ENCODE measurements at regions not wholly inside any gene's neighbourhood (a gene's known extent, or its start where the extent isn't known, plus 50 kb on each side); places are given as distances from the start of the nearest gene placed in this dataset.

GRCh38 chr2:51758081-51758480 is 726.1 kb upstream of the NRXN1 start:
- H3K9me3 Mint-ChIP-seq, result peaks cover 5% of the 10 kb centered on the region
- no peak for DNase-seq (ENCODE audit: low spot score)
- no peaks in the 10 kb centered on the region for H3K27me3 Mint-ChIP-seq (ENCODE audit: low read depth)
- no peak overlapping the region for H3K27ac Mint-ChIP-seq
- no peaks in the 10 kb centered on the region for H3K36me3 Mint-ChIP-seq (ENCODE audit: low read depth)
- H3K4me1 Mint-ChIP-seq (ENCODE audit: low read depth), result no peaks in the 10 kb centered on the region
- H3K4me3 Mint-ChIP-seq, result no peak overlapping the region

- Mint-ChIP-seq H3K9me3 (peaks cover 13% of the 10 kb centered on the region), H3K36me3 (ENCODE audit: low read depth) (no peaks in the 10 kb centered on the region), H3K4me3 (no peak overlapping the region), H3K27me3 (ENCODE audit: low read depth) (no peaks in the 10 kb centered on the region), H3K4me1 (ENCODE audit: low read depth) (no peaks in the 10 kb centered on the region), H3K27ac (no peak overlapping the region)
- no peak for DNase-seq (ENCODE audit: low spot score)
These were observed 702.2 kb upstream of the NRXN1 start for GRCh38 chr2:51734115-51734514.

GRCh38 chr2:51723691-51724090 is 691.8 kb upstream of the NRXN1 start:
- Mint-ChIP-seq H3K27me3 (ENCODE audit: low read depth) (no peaks in the 10 kb centered on the region), H3K9me3 (peaks cover 21% of the 10 kb centered on the region), H3K27ac (no peak overlapping the region), H3K4me1 (ENCODE audit: low read depth) (no peaks in the 10 kb centered on the region), H3K36me3 (ENCODE audit: low read depth) (no peaks in the 10 kb centered on the region), H3K4me3 (no peak overlapping the region)
- no peak for DNase-seq (ENCODE audit: low spot score)

GRCh38 chr2:51722311-51722710 is 690.4 kb upstream of the NRXN1 start:
- Mint-ChIP-seq H3K27me3 (ENCODE audit: low read depth) (no peaks in the 10 kb centered on the region), H3K4me1 (ENCODE audit: low read depth) (no peaks in the 10 kb centered on the region), H3K9me3 (peaks cover 23% of the 10 kb centered on the region), H3K36me3 (ENCODE audit: low read depth) (no peaks in the 10 kb centered on the region), H3K27ac (no peak overlapping the region), H3K4me3 (no peak overlapping the region)
- no peak for DNase-seq (ENCODE audit: low spot score)

DNA sequence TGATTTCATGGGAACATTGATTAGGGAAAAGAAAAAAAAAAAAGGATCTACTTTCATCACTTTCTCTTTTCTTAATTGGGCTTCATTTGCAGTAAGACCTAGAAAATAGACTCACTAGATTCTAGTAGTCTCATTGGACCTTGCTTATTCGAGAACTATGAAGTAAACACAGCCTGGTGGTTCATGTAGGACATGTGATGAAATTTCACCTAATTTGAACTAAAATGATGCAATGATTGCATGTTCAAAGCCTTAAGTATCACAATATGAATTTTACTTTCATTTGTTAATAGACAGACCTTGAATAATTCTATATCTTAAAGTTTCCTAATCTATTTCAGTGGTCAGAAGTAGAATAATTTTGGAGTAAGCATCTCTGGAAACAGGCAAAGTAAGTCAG is 688.9 kb upstream of the NRXN1 start:
- H3K9me3 Mint-ChIP-seq, result peaks cover 27% of the 10 kb centered on the region
- H3K27ac Mint-ChIP-seq, result no peak overlapping the region
- DNase-seq (ENCODE audit: low spot score), result no peak
- no peaks in the 10 kb centered on the region for H3K27me3 Mint-ChIP-seq (ENCODE audit: low read depth)
- H3K4me1 Mint-ChIP-seq (ENCODE audit: low read depth), result no peaks in the 10 kb centered on the region
- no peaks in the 10 kb centered on the region for H3K36me3 Mint-ChIP-seq (ENCODE audit: low read depth)
- no peak overlapping the region for H3K4me3 Mint-ChIP-seq

GRCh38 chr2:51718881-51719280 is 686.9 kb upstream of the NRXN1 start:
- Mint-ChIP-seq H3K4me1 (ENCODE audit: low read depth) (no peaks in the 10 kb centered on the region), H3K9me3 (peaks cover 33% of the 10 kb centered on the region), H3K27me3 (ENCODE audit: low read depth) (no peaks in the 10 kb centered on the region), H3K27ac (no peak overlapping the region), H3K4me3 (no peak overlapping the region), H3K36me3 (ENCODE audit: low read depth) (no peaks in the 10 kb centered on the region)
- no peak for DNase-seq (ENCODE audit: low spot score)

DNA sequence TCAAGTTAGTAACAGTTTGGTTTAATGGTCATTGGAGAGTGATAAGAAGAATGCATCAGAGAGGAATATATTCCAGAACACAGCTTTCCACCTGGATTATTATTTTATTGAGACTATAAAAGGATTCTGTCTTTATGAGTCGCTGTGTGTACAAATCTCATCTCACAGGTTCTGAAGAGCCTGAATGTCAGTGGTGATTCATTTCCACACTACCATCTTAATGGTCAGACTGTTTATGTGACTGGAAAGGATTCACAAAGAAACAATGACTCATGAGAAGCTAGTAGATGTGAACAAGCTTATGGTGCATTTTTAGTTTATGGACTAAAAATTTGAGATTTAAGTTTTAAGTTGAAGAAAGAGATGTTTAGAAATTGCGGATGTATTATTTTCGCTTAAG is 685.4 kb upstream of the NRXN1 start:
- DNase-seq (ENCODE audit: low spot score), result no peak
- Mint-ChIP-seq H3K4me3 (no peak overlapping the region), H3K27ac (no peak overlapping the region), H3K27me3 (ENCODE audit: low read depth) (no peaks in the 10 kb centered on the region), H3K9me3 (peaks cover 43% of the 10 kb centered on the region), H3K36me3 (ENCODE audit: low read depth) (no peaks in the 10 kb centered on the region), H3K4me1 (ENCODE audit: low read depth) (no peaks in the 10 kb centered on the region)

GRCh38 chr2:51711766-51712165 is 679.8 kb upstream of the NRXN1 start:
- no peak for DNase-seq (ENCODE audit: low spot score)
- Mint-ChIP-seq H3K27ac (no peak overlapping the region), H3K4me1 (ENCODE audit: low read depth) (no peaks in the 10 kb centered on the region), H3K9me3 (peaks cover 40% of the 10 kb centered on the region), H3K27me3 (ENCODE audit: low read depth) (no peaks in the 10 kb centered on the region), H3K36me3 (ENCODE audit: low read depth) (no peaks in the 10 kb centered on the region), H3K4me3 (no peak overlapping the region)

DNA sequence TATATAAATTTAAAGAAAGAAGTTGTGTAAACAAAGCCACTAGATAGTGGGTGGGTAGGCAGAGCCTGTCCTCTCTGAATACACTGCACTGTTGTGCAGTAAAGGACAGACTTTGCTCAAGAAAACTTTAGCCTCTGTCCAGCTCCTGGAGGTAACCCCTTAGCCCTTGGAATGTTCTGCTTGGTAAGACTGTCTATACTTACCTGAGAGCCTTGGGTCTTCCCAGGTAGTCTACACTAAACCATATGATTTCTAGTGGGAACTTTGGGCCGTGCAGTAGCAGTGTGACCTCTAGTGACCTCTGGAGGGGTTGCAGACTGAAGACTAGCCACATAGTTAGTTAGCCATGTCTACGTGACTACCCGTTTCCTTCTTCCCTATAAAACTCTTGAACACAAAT is 678.3 kb upstream of the NRXN1 start:
- no peaks in the 10 kb centered on the region for H3K36me3 Mint-ChIP-seq (ENCODE audit: low read depth)
- H3K9me3 Mint-ChIP-seq, result peaks cover 36% of the 10 kb centered on the region
- H3K4me3 Mint-ChIP-seq, result no peak overlapping the region
- no peak for DNase-seq (ENCODE audit: low spot score)
- no peak overlapping the region for H3K27ac Mint-ChIP-seq
- no peaks in the 10 kb centered on the region for H3K27me3 Mint-ChIP-seq (ENCODE audit: low read depth)
- H3K4me1 Mint-ChIP-seq (ENCODE audit: low read depth), result no peaks in the 10 kb centered on the region

DNA sequence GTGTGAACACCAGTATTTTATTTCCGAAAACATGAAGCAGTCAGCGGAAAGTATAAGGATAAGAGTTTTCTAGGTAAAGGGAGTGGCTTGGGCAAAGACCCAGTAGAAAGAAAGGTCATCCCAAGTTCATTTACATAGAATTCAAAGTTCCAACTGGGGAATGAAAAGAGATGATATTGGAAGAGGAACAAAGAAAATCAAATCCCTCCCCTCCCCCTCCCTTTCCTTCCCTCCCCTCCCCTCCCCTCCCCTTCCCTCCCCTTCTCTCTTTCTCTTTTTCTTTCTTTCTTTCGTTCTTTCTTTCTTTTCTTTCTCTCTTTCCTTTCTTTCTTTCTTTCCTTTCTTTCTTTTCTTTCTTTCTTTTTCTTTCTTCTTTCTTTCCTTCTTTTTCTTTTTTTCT is 675.7 kb upstream of the NRXN1 start:
- no peak for DNase-seq (ENCODE audit: low spot score)
- H3K36me3 Mint-ChIP-seq (ENCODE audit: low read depth), result no peaks in the 10 kb centered on the region
- H3K4me3 Mint-ChIP-seq, result no peak overlapping the region
- peaks cover 25% of the 10 kb centered on the region for H3K9me3 Mint-ChIP-seq
- no peaks in the 10 kb centered on the region for H3K27me3 Mint-ChIP-seq (ENCODE audit: low read depth)
- no peak overlapping the region for H3K27ac Mint-ChIP-seq
- H3K4me1 Mint-ChIP-seq (ENCODE audit: low read depth), result no peaks in the 10 kb centered on the region

DNA sequence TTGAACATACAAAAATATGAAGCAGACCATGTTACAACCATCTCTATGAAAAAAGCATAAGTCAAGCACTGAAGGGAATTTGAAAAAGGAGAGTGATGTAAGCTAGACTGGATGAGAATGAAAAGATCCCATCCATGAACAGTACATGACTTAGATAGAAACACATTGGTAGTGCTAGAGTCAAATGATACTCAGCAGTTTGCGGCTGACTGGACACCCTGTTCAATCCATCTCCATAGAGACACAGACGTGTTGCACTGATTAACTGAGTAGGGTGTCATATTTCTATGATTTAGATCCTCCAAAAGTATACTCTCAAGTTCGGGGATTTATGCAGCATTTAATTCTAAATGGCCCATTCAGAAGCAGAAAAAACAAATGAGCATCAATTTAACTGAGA is 674.3 kb upstream of the NRXN1 start:
- peaks cover 22% of the 10 kb centered on the region for H3K9me3 Mint-ChIP-seq
- H3K4me1 Mint-ChIP-seq (ENCODE audit: low read depth), result no peaks in the 10 kb centered on the region
- H3K27ac Mint-ChIP-seq, result no peak overlapping the region
- no peak for DNase-seq (ENCODE audit: low spot score)
- H3K4me3 Mint-ChIP-seq, result no peak overlapping the region
- no peaks in the 10 kb centered on the region for H3K36me3 Mint-ChIP-seq (ENCODE audit: low read depth)
- no peaks in the 10 kb centered on the region for H3K27me3 Mint-ChIP-seq (ENCODE audit: low read depth)

DNA sequence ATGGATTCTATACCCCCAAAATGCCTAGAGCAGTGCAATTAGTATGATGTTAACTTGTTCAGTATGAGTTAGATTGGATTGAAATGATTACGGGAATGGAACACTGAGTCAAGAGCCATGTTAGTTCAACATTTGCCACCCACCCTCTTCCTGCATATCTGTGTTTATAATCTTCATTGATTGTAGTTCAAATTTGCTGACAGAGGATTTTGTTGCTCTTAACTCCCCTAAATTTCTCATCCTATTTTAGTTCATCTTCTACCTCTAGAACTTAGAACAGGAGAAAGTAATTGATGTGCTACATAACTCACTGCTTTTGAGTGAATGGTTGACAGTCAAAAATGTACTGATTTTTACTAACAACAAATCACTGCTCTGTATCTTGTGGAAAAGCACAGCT is 673.5 kb upstream of the NRXN1 start:
- H3K4me3 Mint-ChIP-seq, result no peak overlapping the region
- no peaks in the 10 kb centered on the region for H3K4me1 Mint-ChIP-seq (ENCODE audit: low read depth)
- no peak overlapping the region for H3K27ac Mint-ChIP-seq
- no peaks in the 10 kb centered on the region for H3K27me3 Mint-ChIP-seq (ENCODE audit: low read depth)
- H3K36me3 Mint-ChIP-seq (ENCODE audit: low read depth), result no peaks in the 10 kb centered on the region
- H3K9me3 Mint-ChIP-seq, result peaks cover 22% of the 10 kb centered on the region
- DNase-seq (ENCODE audit: low spot score), result no peak

DNA sequence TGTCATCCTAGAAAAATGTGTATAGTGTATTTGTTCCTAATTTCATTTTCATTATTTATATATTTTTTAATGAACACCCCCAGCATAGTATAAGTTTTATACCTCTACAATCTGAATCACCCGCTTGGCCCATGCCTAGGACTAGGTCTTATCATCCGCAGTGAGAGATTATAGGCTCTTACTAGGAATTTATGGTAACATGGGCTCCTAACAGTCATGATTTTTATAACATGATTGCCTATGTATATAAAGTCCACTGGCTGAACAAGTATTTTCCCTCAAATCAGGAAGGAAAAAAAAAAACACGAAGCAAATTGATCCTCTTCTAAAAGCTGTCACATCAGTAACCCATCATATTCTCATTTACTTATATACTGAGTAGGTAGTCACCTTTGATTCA is 666.1 kb upstream of the NRXN1 start:
- no peak overlapping the region for H3K4me3 Mint-ChIP-seq
- H3K9me3 Mint-ChIP-seq, result peaks cover 10% of the 10 kb centered on the region
- H3K4me1 Mint-ChIP-seq (ENCODE audit: low read depth), result no peaks in the 10 kb centered on the region
- H3K36me3 Mint-ChIP-seq (ENCODE audit: low read depth), result no peaks in the 10 kb centered on the region
- DNase-seq (ENCODE audit: low spot score), result no peak
- H3K27ac Mint-ChIP-seq, result no peak overlapping the region
- H3K27me3 Mint-ChIP-seq (ENCODE audit: low read depth), result no peaks in the 10 kb centered on the region

DNA sequence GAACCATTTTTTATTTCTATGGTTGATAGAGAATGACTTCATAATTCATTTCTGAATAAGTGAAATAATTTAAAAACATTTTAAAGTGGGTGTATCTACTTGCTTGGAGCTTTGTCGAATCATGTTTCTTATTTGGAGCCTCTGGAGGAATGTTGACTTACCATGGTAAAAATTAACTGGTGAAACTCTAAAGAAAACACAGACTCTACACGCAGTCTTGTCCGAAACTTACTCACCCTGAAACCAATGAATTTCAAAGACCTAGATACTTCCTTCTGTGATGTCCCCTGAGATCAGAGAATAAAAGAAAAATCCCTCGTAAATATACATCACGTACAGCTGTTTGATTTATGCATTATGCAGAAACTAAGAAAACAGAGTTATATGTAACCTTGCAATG is 665.2 kb upstream of the NRXN1 start:
- no peaks in the 10 kb centered on the region for H3K36me3 Mint-ChIP-seq (ENCODE audit: low read depth)

GRCh38 chr2:51695531-51695930 is 663.6 kb upstream of the NRXN1 start:
- peaks cover 13% of the 10 kb centered on the region for H3K9me3 Mint-ChIP-seq
- H3K4me3 Mint-ChIP-seq, result no peak overlapping the region
- no peak overlapping the region for H3K27ac Mint-ChIP-seq
- DNase-seq (ENCODE audit: low spot score), result no peak
- H3K27me3 Mint-ChIP-seq (ENCODE audit: low read depth), result no peaks in the 10 kb centered on the region
- H3K36me3 Mint-ChIP-seq (ENCODE audit: low read depth), result no peaks in the 10 kb centered on the region
- H3K4me1 Mint-ChIP-seq (ENCODE audit: low read depth), result no peaks in the 10 kb centered on the region

More for the DNA sequence above, 665.2 kb upstream of the NRXN1 start:
- Mint-ChIP-seq H3K27ac (no peak overlapping the region), H3K27me3 (ENCODE audit: low read depth) (no peaks in the 10 kb centered on the region), H3K4me1 (ENCODE audit: low read depth) (no peaks in the 10 kb centered on the region), H3K4me3 (no peak overlapping the region), H3K9me3 (peaks cover 13% of the 10 kb centered on the region)
- no peak for DNase-seq (ENCODE audit: low spot score)
